NB4 (cell line): ENCODE measurements at regions not wholly inside any gene's neighbourhood (a gene's known extent, or its start where the extent isn't known, plus 50 kb on each side); places are given as distances from the start of the nearest gene placed in this dataset.
A peak's percentile ranks its signal among the peaks of the same experiment; 100 is the strongest.

ENCODE experiments used
- DNase-seq: peaks from one replicate; pipeline ENCODE4 v3.0.0; 2010; ENCODE audit warnings: low read depth
- H3K4me3 ChIP-seq: one replicate; pipeline ENCODE4 v1.5.1; 2011; ENCODE audit warnings: mild to moderate bottlenecking, low read depth, low read length, moderate library complexity
- MYC ChIP-seq: IDR thresholded peaks from 2 replicates; pipeline ENCODE4 v1.6.1; 2011; ENCODE audit warnings: low read depth, low read length
- POLR2A ChIP-seq: IDR thresholded peaks from 2 replicates; pipeline ENCODE4 v1.6.1; 2011; ENCODE audit warnings: mild to moderate bottlenecking; ENCODE audit not compliant: insufficient read length; ENCODE audit errors: extremely low read depth
- TF ChIP-seq, protein P1 (sequence below): IDR thresholded peaks from 2 replicates; pipeline ENCODE4 v1.6.1; 2011; ENCODE audit warnings: low read depth, low read length
- TF ChIP-seq, protein P2 (sequence below): IDR thresholded peaks from one replicate; pipeline ENCODE4 v1.5.1; 2012; ENCODE audit warnings: low read depth, low read length

- DNase-seq: peak; percentile 61
- TF ChIP-seq MYC (no peak), POLR2A (no peak)
- TF ChIP-seq, protein P1, sequence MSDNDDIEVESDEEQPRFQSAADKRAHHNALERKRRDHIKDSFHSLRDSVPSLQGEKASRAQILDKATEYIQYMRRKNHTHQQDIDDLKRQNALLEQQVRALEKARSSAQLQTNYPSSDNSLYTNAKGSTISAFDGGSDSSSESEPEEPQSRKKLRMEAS: no peak
- TF ChIP-seq, protein P2, sequence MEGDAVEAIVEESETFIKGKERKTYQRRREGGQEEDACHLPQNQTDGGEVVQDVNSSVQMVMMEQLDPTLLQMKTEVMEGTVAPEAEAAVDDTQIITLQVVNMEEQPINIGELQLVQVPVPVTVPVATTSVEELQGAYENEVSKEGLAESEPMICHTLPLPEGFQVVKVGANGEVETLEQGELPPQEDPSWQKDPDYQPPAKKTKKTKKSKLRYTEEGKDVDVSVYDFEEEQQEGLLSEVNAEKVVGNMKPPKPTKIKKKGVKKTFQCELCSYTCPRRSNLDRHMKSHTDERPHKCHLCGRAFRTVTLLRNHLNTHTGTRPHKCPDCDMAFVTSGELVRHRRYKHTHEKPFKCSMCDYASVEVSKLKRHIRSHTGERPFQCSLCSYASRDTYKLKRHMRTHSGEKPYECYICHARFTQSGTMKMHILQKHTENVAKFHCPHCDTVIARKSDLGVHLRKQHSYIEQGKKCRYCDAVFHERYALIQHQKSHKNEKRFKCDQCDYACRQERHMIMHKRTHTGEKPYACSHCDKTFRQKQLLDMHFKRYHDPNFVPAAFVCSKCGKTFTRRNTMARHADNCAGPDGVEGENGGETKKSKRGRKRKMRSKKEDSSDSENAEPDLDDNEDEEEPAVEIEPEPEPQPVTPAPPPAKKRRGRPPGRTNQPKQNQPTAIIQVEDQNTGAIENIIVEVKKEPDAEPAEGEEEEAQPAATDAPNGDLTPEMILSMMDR: no peak
- H3K4me3 ChIP-seq: no peak overlapping the region
Observed at GRCh38 chr11:130668751-130669150, 220.3 kb downstream of the ADAMTS15 start.

DNA sequence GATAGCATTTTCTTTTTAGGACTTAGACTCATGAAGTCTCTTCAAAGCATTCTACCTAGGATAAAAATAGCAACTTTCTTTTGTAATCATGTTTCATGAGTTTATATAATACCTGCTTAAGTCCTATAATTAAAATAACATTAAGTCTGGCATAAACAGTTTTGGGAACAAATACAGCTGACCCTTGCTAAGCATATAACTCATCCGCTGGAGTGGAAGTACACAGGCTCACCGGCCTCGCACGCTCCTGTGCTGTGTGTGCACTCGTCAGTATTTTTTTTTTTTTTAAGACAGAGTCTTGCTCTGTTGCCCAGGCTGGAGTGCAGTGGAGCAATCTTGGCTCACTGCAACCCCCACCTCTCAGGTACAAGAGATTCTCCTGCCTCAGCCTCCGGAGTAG is 221.8 kb downstream of the ADAMTS15 start:
- no peak for TF ChIP-seq POLR2A

DNA sequence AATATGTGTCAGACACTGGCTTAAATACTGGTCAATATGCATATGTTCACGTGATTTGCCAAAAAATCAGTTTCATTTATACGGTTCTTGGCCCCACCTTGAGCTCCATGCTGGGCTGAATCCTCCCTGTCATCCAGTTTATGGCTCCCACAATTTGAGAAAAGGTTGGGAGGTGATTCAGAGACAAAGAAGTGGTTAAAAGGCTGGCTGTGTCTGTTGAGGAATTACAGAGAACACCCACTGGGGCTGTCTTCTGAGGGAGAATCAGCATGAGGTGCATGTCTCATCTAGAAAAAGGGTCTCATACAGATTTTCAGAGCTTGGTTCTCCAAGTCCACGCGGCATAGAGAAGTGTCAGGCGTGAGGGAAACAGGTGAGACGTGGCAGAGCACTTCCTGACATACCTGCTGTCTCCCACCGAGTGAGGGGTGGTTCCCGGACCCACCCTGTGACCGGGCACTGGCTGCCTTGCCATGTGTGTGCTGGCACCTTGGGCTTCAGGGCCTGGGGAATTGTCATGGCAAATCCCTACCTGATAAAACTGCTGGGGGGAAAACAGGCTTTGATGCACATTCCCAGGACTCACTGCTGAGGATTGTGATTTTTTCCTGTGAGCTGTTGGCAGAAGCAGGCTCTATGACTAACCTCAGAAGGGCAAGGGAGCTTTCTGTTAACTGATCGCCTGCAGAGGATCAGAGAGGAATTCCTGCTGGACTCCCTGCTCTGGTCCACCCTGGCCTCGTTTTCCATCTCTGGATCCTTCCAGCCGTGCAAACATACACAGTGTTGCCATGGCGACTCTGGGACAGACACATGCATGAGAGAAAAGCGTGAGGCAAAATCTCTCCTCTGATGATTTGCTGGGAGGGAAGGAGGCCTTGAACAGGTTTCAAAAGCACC is 223.6 kb downstream of the ADAMTS15 start:
- no peak overlapping the region for H3K4me3 ChIP-seq
- TF ChIP-seq MYC: no peak
- TF ChIP-seq, protein P2: no peak
- DNase-seq: no peak

More for the DNA sequence above, 221.8 kb downstream of the ADAMTS15 start:
- DNase-seq: no peak
- no peak overlapping the region for H3K4me3 ChIP-seq

DNA sequence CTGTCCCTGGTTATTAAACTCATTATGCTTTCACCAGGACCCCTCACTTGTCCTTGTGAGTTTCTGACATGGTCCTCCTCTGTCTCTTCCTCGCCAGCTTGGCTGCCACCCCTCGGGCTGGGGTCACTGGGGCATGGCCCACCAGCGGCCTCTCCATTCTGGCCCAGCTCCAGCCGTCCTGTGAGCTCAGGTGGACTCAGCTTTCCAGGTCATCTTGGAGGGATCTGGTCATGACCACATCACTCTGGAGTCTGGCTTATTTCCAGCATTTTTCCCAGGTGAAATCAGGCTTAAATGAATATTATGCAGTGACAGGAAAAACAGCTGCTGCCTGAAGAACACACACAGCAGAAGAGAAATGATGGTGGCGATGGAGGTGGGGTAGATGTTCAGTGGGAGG is 224.5 kb downstream of the ADAMTS15 start:
- TF ChIP-seq POLR2A (no peak), MYC (no peak)
- TF ChIP-seq, protein P1: no peak
- TF ChIP-seq, protein P2: no peak
- no peak for DNase-seq
- H3K4me3 ChIP-seq: no peak overlapping the region

GRCh38 chr11:130673698-130674097 is 225.3 kb downstream of the ADAMTS15 start:
- no peak for TF ChIP-seq POLR2A
- DNase-seq: peak; percentile 8
- no peak overlapping the region for H3K4me3 ChIP-seq

GRCh38 chr11:130674686-130675308 is 226.4 kb downstream of the ADAMTS15 start:
- H3K4me3 ChIP-seq: no peak overlapping the region
- TF ChIP-seq, protein P2: no peak
- TF ChIP-seq, protein P1: no peak
- TF ChIP-seq POLR2A (no peak), MYC (no peak)
- no peak for DNase-seq

DNA sequence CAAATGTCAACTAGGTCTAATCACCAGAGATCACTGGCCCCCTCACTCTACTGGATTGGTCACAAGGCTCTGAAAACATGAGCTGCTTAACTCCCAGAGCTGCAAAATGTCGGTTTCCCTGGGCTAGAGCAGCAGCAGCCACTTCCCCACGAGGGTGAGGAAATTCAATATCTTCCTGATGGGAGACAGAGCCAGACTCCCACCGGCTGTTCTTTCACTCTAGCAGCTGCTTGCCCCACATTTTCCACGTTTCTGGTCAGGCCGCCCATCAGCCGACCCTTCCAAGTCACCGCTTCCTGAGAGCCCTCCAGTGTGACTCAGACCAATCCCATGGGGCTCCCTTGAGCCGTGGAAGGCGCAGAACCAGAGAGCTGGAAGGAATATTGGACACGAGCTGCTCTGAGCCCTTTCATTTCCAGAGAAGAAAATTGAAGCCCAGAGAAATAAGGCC is 227.0 kb downstream of the ADAMTS15 start:
- H3K4me3 ChIP-seq: no peak overlapping the region
- DNase-seq: peak; percentile 47

More for the DNA sequence above, 227.0 kb downstream of the ADAMTS15 start:
- TF ChIP-seq, protein P2: no peak
- TF ChIP-seq POLR2A: no peak
- TF ChIP-seq, protein P1: no peak
- TF ChIP-seq MYC: no peak
